ENCODE measurements at regions not wholly inside any gene's neighbourhood (a gene's known extent, or its start where the extent isn't known, plus 50 kb on each side); places are given as distances from the start of the nearest gene placed in this dataset.
"Not testable (repeated sequence)": the region's sequence is repeated elsewhere in the genome, so short reads cannot be mapped to it uniquely, and the experiment has no call there.

- no peak for DNase-seq
These were observed 83.4 kb upstream of the LRPAP1 start for GRCh38 chr4:3615386-3616286.

DNA sequence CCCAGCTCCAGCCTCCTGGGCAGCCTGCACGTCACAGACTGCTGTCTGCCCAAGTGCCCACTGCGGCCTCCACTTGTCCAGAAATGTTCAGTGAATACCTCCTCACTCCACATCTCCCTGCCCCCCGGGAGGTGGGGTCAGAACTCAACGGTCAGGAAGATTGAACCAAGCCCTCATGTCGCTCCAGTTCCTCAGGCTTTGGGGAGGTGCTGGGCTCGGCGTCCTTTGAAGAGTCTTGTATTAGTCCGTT lies 82.4 kb upstream of the LRPAP1 start:
- no peak for DNase-seq

GRCh38 chr4:3613967-3614730 lies 81.9 kb upstream of the LRPAP1 start:
- DNase-seq = no peak

DNA sequence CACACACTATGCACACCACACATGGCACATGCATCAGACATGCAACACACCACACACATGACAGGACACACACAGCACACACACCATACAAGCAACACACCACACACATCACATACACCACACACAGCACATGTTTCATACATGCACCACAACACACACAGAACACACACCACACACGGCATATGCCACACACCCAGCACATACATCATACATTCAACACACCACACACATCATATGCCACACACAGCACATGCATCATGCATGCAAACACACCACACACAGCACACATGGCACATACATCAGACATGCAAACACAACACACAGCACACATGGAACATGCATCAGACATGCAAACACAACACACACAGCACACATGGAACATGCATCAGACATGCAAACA lies 80.7 kb upstream of the LRPAP1 start:
- no peak for DNase-seq

DNA sequence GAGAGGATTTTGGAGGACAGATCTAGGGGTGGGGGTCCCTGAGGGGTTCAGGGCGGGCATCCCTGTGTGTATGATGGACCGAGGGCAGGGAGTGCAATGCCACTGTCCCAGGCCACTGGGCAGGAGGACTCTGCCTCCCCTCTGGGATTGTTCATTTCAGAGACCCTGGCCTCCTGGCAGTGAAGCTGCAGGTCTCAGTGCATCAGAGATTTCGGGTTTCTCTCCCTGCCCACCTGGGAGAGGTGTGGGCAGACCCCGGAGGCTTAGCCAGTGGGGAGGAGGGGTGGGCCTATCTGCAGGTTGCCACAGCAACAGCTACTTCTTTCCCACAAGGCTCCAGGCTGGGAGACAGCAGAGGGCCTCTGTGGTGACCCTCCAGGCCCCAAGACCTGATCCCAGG lies 80.1 kb upstream of the LRPAP1 start:
- DNase-seq = no peak

DNA sequence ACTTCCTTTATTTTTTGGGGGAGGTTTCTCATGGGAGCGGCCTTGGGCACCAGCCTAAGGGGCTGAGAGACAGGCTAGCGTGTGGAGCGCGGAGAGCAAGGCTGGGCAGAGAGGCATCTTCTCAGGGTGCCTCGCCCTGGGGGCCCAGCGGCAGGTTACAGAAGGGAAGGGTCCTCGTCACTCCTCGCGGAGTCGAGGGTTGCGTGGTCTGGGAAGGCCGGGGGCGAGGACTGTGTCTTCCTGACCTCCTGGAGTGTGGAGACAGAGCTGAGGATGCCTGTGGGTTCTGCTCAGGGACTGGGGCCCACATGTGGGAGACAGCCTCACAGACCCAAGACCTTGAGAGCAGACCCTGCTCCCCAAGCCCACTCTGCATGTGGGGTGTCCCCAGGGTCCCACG lies 79.6 kb upstream of the LRPAP1 start:
- no peak for DNase-seq

DNA sequence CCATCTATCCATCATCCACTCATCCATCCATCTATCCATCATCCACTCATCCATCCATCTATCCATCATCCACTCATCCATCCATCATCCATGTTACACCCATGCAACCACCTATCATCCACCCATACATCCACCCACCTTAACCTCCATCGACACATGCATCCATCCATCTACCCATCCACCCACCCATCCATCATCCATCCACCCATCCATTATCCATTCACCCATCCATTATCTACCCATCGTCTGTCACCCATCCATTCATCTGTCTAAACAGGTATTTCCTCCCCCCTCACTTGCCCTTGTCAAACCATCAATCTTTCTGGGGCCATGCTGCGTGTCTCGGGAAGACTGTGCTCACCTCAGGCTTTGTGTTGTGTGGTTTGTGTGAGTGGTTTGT lies 78.6 kb upstream of the LRPAP1 start:
- not testable (repeated sequence) for DNase-seq

GRCh38 chr4:3609905-3610304 lies 77.7 kb upstream of the LRPAP1 start:
- not testable (repeated sequence) for DNase-seq

GRCh38 chr4:3607690-3608552 lies 75.7 kb upstream of the LRPAP1 start:
- no peak for DNase-seq

- not testable (repeated sequence) for DNase-seq
These were observed 74.6 kb upstream of the LRPAP1 start for GRCh38 chr4:3606850-3607249.

GRCh38 chr4:3606271-3606670 lies 74.0 kb upstream of the LRPAP1 start:
- not testable (repeated sequence) for DNase-seq

DNA sequence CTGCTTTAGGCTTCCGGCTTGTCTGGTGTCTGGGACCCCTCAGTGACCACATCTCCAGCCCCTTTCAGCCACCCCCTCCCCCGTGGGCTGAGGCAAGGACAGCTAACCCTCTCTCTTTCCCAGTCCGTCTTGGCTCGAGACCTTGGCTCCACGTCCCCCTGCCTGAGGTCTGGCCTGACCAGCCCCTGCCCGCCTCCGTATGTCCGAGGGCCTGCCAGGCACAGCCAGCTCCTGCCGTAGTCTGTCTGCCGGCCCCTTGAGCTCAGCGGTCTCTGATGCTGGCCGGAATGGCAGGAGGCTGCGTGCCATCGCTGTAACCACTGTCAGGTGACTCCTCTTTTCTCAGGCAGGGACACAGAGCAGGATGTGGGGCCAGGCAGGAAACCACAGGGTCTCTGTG lies 73.3 kb upstream of the LRPAP1 start:
- no peak for DNase-seq

DNA sequence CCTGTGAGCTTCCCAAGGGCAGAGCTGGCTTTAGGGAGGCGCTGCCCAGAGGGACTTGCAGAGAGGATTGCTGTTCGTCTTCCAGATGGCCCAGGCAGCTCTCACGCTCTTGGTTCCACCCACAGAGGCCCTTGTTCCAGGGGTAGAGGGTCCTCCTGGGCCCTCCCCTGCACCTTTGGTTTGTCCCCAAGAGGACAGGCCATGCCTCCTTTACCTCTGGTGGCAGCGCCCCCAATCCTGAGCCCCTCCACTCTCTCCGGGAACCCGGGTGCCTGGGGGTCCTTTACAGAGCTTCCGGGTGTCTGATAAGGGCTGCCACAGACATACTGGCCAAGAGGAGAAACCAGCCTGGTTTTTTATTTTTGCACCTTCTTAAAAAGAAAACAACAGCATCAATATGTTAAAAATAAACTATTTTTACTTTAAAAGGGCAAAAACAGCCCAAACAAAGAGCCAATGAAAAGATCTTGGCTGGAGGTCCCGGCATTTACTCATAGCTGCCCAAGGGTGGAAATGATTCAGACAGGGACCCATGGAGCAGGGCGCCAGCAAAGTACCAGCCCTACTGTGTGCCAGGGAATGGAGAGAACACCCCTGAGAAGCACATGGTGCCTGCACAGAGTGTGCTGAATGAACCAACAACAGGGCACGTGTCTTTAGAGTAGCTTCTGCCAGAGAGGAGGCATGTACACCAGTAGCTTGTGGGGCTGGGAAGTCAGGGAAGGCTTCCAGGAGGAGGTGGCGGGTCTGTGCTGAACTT lies 70.8 kb upstream of the LRPAP1 start:
- not testable (repeated sequence) for DNase-seq

DNA sequence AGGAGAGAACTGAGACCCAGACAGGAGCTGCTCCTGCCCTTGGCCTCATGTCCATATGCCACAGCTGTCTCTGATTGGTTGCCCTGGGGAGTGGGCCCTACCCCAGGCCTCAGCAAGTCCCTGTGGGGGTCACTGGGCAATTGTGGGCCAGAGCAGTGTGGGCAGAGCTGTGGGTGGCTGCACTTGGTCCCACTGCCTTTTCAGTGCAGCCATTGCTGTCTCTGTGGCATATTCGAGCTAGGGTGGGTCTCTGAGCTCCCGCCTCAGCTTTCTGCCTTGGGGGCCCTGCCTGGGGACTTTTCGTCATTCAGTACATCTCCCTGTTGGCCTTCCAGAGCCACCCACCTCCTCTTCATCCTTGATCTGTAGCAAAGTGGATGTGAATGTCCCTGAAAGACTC lies 69.8 kb upstream of the LRPAP1 start:
- no peak for DNase-seq

GRCh38 chr4:3601108-3601690 lies 69.0 kb upstream of the LRPAP1 start:
- not testable (repeated sequence) for DNase-seq

DNA sequence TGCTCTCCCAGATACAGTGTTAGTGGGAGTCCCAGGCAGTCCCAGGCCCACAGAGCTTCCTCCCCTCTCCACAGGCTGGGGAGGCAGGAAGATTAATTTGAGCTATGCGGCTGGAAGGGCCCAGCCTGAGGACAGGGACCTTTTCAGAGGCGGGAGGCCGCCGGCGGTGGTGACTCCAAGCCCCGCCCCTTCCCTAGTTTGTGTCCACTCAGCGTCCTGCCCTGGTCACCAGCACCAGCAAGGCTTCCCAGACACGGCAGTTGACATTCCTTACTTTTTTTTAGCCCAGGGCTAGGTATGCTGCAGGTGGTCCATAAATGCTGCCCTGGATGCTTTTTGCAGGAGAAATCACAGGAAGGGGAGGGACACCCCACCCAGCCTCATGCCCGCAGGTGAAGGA lies 67.7 kb upstream of the LRPAP1 start:
- no peak for DNase-seq

- no peak for DNase-seq
These were observed 66.5 kb upstream of the LRPAP1 start for GRCh38 chr4:3598695-3599227.

DNA sequence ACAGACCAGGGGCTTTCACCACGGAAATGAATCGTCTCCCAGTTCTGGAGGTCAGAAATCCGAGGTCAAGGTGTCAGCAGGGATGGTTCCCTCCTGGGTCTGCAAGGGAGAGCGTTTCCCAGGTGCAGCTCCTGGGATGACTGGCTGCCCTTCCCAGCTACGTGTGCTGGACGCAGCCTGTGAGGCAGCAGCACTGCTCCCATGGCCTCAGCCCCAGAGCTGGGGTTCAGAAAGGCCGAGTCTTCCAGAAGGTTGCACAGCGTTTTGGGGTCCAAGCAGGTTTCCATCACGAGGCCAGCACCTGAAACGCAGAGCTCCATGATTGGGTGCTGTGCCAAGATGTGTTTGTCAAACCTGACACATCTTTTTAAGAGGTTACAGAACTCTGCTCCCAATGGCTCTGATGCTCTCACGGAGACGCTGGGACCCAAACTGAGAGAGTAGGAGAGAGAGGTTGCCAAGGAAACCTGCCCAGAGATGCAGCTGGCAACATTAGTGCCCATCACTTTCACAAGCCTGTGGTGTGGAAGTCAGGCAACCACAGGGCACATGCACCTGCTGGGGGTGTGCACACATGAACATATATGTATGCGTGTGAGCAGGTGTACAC lies 65.8 kb upstream of the LRPAP1 start:
- not testable (repeated sequence) for DNase-seq

- not testable (repeated sequence) for DNase-seq
These were observed 64.9 kb upstream of the LRPAP1 start for GRCh38 chr4:3596957-3597733.

All from right lung (tissue), 2 donors.